ENCODE measurements at regions not wholly inside any gene's neighbourhood (a gene's known extent, or its start where the extent isn't known, plus 50 kb on each side); places are given as distances from the start of the nearest gene placed in this dataset.

GRCh38 chr10:28467615-28468014, 65.3 kb upstream of the WAC start (continued):
- no peak for TF ChIP-seq JUNB (CRISPR knock-in tag; IDR thresholded peaks at IDR 0.05; ENCODE audit: borderline replicate concordance)
- no peak for TF ChIP-seq CREB1 (IDR thresholded peaks at IDR 0.05)
- TF ChIP-seq CREB1 (CRISPR knock-in tag; IDR thresholded peaks at IDR 0.05) = no peak

- no peak for ATAC-seq
- FAIRE-seq = no peak
- Histone ChIP-seq H3K36me3 (replicated peaks in 1 of 2; ENCODE audit: control insufficient read depth in 1 of 2, insufficient read depth in 2 of 2, low read length in 2 of 2) (no peaks in the 10 kb centered on the region), H4K20me1 (ENCODE audit: insufficient read depth, low read length) (no peaks in the 10 kb centered on the region), H3K4me2 (ENCODE audit: low read depth, low read length) (no peak overlapping the region), H3K9ac (ENCODE audit: insufficient read depth, low read depth, low read length) (no peak overlapping the region), H2AFZ (ENCODE audit: low read length) (no peak overlapping the region), H3K4me1 (ENCODE audit: insufficient read depth, low read length) (no peaks in the 10 kb centered on the region), H3K4me3 (replicated peaks in 1 of 3; ENCODE audit: insufficient read depth in 1 of 3, low read depth in 2 of 3, low read length in 3 of 3) (no peak overlapping the region), H3K9me3 (ENCODE audit: low read length) (no peaks in the 10 kb centered on the region), H3K79me2 (ENCODE audit: insufficient read depth, low read length) (no peaks in the 10 kb centered on the region), H3K27me3 (ENCODE audit: control insufficient read depth in 1 of 2, insufficient read depth in 2 of 2, low read length in 2 of 2) (peaks cover 0 to 2% of the 10 kb centered on the region in 2 experiments; a peak in 1 of 5 replicates), H3K27ac (ENCODE audit: extremely low read length, insufficient read depth, low read length) (no peak overlapping the region)
- POLR2A ChIA-PET = no interaction called here
- TF ChIP-seq ZNF33A (CRISPR knock-in tag; IDR thresholded peaks at IDR 0.05; ENCODE audit: borderline replicate concordance) (no peak), PAX8 (CRISPR knock-in tag; IDR thresholded peaks at IDR 0.05; ENCODE audit: borderline replicate concordance) (no peak), NR2F6 (IDR thresholded peaks at IDR 0.05) (no peak), NR2F6 (CRISPR knock-in tag; IDR thresholded peaks at IDR 0.05) (no peak), KDM2A (CRISPR knock-in tag; IDR thresholded peaks at IDR 0.05; ENCODE audit: borderline replicate concordance, low read depth) (no peak), ZBTB26 (CRISPR knock-in tag; IDR thresholded peaks at IDR 0.05; ENCODE audit: borderline replicate concordance) (no peak), ZNF780A (CRISPR knock-in tag; IDR thresholded peaks at IDR 0.05) (no peak), RAD51 (IDR thresholded peaks at IDR 0.05; ENCODE audit: borderline replicate concordance) (no peak), PATZ1 (CRISPR knock-in tag; IDR thresholded peaks at IDR 0.05) (no peak), ZNF180 (CRISPR knock-in tag; IDR thresholded peaks at IDR 0.05; ENCODE audit: borderline replicate concordance, low read depth) (no peak), BRD4 (CRISPR knock-in tag; IDR thresholded peaks at IDR 0.05) (no peak), PITX1 (CRISPR knock-in tag; IDR thresholded peaks at IDR 0.05) (no peak), ZNF790 (CRISPR knock-in tag; IDR thresholded peaks at IDR 0.05; ENCODE audit: borderline replicate concordance) (no peak), PAWR (CRISPR knock-in tag; IDR thresholded peaks at IDR 0.05; ENCODE audit: borderline replicate concordance) (no peak)
- in situ Hi-C loops (cut with HindIII; ENCODE audit: extremely low pct_ligation_motif_present, low pct_unique_long_range_greater_than_20kb) = no loop called here
- no TSS peak for BruUV-seq (replicated peaks)
- CTCF ChIA-PET (ENCODE audit: low intra/inter-chr PET ratio, low total read pairs) = no interaction called here
- DNase-seq (ENCODE audit: low spot score) = no peak
- 42% methylated on average over 9 of the region's 10 CpGs for WGBS (ENCODE audit: low lambda C conversion rate)
- intact Hi-C loops (cut with micrococcal nuclease; ENCODE audit: unreplicated experiment) = no loop called here
These were observed 64.0 kb upstream of the WAC start for GRCh38 chr10:28468707-28469483.

Data from HepG2 (cell line).